ENCODE measurements at regions not wholly inside any gene's neighbourhood (a gene's known extent, or its start where the extent isn't known, plus 50 kb on each side); places are given as distances from the start of the nearest gene placed in this dataset.
"Not testable (repeated sequence)": the region's sequence is repeated elsewhere in the genome, so short reads cannot be mapped to it uniquely, and the experiment has no call there.

DNA sequence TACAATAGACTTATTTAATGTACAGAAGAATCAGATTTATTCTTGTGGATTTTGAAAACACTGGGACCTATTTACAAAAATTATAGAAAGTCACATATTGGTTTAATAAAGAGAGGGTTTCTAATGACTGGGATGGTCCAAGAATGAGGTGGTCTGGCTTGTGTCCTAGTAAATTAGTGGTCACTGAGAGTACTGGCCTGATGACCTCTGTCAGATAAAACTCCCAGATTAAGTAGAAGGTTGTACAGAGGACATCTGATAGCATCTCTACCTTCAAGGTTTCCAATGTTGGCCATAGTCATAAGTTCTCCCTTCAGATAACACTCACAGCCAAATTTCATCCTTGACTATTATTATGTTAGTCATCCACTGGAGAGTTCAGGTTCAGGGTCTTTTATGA is 692.9 kb downstream of the MTRR start:
- no peak for DNase-seq (ENCODE audit: low spot score)

DNA sequence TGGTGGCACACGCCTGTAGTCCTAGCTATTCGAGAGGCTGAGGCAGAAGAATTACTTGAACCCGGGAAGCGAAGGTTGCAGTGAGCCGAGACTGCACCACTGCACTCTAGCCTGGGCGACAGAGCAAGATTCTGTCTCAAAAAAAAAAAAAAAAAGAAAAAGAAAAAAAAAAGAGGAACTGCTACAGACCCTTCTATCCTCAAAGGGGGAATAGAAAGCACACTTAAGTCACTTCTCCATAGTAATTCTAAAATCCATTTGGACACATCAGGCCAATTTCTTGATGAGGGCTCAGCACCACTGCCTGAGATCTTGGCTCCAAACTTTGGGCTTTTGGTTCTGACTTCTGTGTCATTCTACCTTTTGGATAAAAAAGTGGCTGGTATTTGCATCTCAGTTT is 694.6 kb downstream of the MTRR start:
- not testable (repeated sequence) for DNase-seq (ENCODE audit: low spot score)

DNA sequence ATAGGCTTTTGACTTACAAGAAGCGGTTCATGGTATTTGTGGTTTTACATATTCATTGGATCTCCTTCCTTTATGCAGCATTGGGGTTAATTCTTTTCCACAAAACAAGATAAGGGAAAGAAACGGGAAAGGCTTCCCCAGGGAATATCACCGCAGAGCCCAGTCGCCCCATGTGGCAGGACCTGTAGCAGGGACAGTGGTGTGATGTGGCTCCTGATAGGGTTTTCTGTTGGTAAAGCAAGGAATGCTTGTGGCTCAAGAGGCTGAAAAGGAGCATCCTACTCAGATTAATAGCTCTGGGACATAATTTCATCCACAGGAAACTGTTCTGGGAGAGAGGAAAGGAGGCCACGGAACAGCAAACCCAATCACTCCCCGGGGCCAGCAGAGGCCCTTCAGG is 699.9 kb downstream of the MTRR start:
- DNase-seq (ENCODE audit: low spot score): no peak

DNA sequence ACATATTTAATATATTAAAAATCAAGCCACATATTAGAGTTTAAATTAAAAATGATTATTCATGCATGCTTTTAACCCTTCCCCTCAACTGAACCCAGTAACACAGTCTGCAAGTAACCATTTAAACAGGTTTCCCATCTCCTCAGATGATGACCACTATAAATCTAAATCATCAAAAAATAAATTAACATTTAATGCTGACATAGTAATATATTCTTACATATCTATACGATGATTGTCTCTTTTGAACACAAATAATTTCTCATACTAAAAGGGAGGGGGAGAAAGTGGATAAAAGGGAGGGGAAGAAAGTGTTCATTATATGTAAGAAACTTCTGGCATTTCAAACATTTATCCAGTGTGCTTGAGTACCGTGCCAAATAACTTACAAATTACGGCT is 701.6 kb downstream of the MTRR start:
- DNase-seq (ENCODE audit: low spot score): no peak

- no peak for DNase-seq (ENCODE audit: low spot score)
Observed at GRCh38 chr5:8576178-8576577, 707.2 kb downstream of the MTRR start.

GRCh38 chr5:8577792-8578191 is 708.8 kb downstream of the MTRR start:
- DNase-seq (ENCODE audit: low spot score): no peak

DNA sequence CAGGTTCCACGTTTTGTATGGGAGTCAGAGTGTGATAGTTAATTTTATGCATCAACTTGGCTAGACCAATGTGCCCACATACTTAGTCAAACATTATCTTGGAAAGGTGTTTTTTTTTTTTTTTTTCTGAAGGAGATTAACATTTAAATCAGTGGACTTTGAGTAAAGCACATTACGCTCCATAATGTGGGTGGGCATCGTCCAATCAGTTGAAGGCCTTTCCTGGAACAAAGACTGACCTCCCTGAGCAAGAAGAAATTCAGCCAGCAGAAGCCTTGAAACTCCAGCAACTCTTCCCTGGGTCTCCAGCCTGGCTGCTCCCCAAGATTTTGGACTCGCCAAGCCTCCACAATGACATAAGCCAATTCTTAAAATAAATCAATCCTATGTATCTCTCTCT is 711.4 kb downstream of the MTRR start:
- DNase-seq (ENCODE audit: low spot score): no peak

DNA sequence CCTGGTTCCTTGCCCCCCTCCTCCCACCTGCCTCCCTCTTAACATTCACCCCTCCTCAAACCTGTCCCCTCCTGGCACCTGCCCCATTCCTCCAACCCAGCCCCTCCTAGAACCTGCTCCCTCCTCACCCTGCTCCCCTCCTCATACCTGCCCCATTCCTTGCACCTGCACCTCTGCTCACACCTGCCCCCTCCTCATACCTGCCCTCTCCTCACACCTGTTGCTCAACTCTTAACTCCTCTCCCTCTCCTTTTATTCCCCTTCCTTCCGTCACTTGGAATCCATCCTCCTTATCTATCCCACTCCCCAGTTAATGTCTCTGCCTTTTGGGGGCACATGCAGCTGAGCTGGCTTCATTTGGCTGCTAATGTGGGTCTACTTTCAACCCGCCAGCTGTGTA is 712.1 kb downstream of the MTRR start:
- DNase-seq (ENCODE audit: low spot score): no peak

GRCh38 chr5:8585230-8586018 is 716.5 kb downstream of the MTRR start:
- no peak for DNase-seq (ENCODE audit: low spot score)

GRCh38 chr5:8590959-8591358 is 722.0 kb downstream of the MTRR start:
- DNase-seq (ENCODE audit: low spot score): no peak

GRCh38 chr5:8598356-8598755 is 729.4 kb downstream of the MTRR start:
- no peak for DNase-seq (ENCODE audit: low spot score)

GRCh38 chr5:8598996-8599395 is 730.0 kb downstream of the MTRR start:
- DNase-seq (ENCODE audit: low spot score): no peak

- DNase-seq (ENCODE audit: low spot score): no peak
Observed at GRCh38 chr5:8600843-8601242, 731.9 kb downstream of the MTRR start.

DNA sequence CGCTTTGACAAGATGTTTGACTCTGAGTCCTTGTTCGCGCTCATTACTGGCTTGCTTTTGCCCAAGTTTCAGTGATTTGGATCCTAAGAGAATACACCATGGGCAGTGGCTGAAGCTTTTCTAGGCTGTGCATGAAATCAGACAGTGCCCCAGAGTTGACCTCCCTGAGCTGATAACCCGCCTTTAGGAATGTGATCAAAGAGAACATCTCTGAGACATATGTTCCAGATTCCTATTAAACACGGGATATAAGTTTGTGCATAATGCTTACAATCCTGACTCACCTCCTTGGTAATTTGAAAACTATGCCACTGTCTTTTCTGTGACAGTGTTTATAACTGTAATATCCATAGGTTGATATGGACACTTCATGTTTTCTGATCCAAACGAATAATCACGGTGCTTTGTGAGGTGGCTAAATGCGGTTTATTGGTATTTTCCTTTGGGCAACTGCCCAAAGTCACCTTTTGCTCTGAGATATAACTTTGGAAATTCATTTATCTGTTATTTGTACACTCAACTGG is 732.9 kb downstream of the MTRR start:
- DNase-seq (ENCODE audit: low spot score): no peak

- DNase-seq (ENCODE audit: low spot score): no peak
Observed at GRCh38 chr5:8606231-8606630, 737.3 kb downstream of the MTRR start.

- DNase-seq (ENCODE audit: low spot score): no peak
Observed at GRCh38 chr5:8611067-8611466, 742.1 kb downstream of the MTRR start.

DNA sequence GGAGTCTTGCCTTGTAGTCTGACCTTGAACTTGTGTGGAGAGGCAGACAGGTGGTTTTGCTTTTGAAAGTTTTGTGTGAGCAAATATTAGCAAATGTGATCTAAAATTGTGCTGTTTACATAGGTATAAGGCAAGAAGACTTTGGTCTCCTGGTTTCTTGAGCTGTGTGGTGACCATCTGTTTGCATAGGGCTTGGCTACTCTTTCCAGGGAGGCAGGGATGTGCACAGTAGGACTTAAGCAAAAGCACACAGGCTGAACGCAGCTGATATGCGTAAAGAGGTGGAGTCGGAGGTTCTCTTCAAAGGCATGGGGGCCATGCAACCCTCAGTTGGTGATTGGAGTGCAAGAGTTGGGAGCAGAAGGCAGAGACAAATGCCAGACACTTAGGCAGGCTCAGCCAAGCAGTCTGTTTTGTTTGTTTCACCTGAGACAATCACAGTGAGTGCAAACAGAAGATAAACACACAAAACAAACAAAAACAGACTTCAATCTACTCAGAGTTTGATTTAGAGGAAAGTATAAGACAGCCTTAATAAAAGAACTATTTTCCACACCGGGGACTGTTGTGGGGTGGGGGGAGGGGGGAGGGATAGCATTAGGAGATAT is 744.2 kb downstream of the MTRR start:
- DNase-seq (ENCODE audit: low spot score): no peak

DNA sequence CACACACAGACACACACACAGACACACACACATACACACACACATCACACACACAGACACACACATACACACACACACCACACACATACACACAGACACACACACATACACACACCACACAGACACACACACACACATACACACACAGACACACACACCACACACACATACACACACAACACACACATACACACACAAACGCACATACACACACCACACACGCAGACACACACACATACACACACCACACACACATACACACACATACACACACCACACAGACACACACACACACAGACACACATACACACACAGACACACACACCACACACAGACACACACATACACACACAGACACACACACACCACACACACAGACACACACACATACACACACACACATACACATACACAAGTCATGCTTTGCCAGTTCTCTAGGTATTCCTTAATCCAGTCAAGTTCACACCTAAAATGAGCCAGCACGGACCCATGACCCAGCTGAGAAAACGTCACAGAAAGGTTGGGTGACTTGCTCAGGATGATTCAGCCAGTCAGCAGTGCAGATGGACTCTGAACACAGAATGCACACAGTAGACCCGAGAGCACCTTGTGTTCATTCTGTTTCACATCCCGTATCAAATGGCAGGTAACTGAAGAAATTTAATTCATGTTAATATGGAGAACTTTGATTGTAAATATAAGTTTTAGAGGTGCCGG is 746.4 kb downstream of the MTRR start:
- no peak for DNase-seq (ENCODE audit: low spot score)

GRCh38 chr5:8628521-8628920 is 759.6 kb downstream of the MTRR start:
- DNase-seq (ENCODE audit: low spot score): no peak

GRCh38 chr5:8633259-8633658 is 764.3 kb downstream of the MTRR start:
- DNase-seq (ENCODE audit: low spot score): no peak

DNA sequence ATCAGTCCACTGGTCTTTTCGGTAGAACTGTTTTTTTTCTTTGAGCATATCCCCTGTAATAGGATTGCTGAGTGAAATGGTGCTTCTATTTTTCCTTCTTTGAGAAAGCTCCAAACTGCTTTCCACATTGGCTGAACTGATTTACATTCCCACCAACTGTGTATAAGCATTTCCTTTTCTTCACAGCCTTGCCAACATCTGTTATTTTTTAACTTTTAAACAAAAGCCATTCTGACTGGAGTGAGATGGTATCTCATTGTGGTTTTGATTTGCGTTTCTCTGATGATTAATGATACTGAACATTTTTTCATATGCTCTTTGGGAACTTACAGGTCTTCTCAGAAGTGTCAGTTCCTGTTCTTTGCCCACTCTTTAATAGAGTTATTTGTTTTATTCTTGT is 764.7 kb downstream of the MTRR start:
- DNase-seq (ENCODE audit: low spot score): no peak

GRCh38 chr5:8634219-8634618 is 765.3 kb downstream of the MTRR start:
- no peak for DNase-seq (ENCODE audit: low spot score)

Measured in AG08396 (cell line).